Chondrocyte (in vitro differentiated cells): ENCODE measurements at regions not wholly inside any gene's neighbourhood (a gene's known extent, or its start where the extent isn't known, plus 50 kb on each side); places are given as distances from the start of the nearest gene placed in this dataset.
A peak's percentile ranks its signal among the peaks of the same experiment; 100 is the strongest.

Source experiments
- DNase-seq: peaks from one replicate; pipeline ENCODE4 v3.0.0; 2021; ENCODE audit warnings: mixed read lengths, low spot score
- H3K27ac Mint-ChIP-seq: one replicate; pipeline ENCODE4 v1.8.0; 2021; ENCODE audit warnings: mild to moderate bottlenecking, moderate library complexity, mixed read lengths; ENCODE audit not compliant: unreplicated experiment
- H3K27me3 Mint-ChIP-seq: 2 replicates; pipeline ENCODE4 v1.8.0; 2021; ENCODE audit warnings: low read depth, mixed read lengths
- H3K36me3 Mint-ChIP-seq: 2 replicates; pipeline ENCODE4 v1.8.0; 2021; ENCODE audit warnings: low read depth, mixed read lengths
- H3K4me1 Mint-ChIP-seq: 2 replicates; pipeline ENCODE4 v1.8.0; 2021; ENCODE audit warnings: low read depth, mild to moderate bottlenecking, mixed read lengths
- H3K4me3 Mint-ChIP-seq: one replicate; pipeline ENCODE4 v1.8.0; 2021; ENCODE audit warnings: mild to moderate bottlenecking, moderate library complexity, mixed read lengths; ENCODE audit not compliant: unreplicated experiment
- H3K9me3 Mint-ChIP-seq: 2 replicates; pipeline ENCODE4 v1.8.0; 2021; ENCODE audit warnings: low read depth, mixed read lengths
- TF ChIP-seq, protein P1 (sequence below): fragments of 200-600 bp; sonication (generic); IDR thresholded peaks from 2 replicates; pipeline ENCODE4 v1.5.0; 2021; ENCODE audit warnings: antibody characterized with exemption, mild to moderate bottlenecking, moderate library complexity

DNA sequence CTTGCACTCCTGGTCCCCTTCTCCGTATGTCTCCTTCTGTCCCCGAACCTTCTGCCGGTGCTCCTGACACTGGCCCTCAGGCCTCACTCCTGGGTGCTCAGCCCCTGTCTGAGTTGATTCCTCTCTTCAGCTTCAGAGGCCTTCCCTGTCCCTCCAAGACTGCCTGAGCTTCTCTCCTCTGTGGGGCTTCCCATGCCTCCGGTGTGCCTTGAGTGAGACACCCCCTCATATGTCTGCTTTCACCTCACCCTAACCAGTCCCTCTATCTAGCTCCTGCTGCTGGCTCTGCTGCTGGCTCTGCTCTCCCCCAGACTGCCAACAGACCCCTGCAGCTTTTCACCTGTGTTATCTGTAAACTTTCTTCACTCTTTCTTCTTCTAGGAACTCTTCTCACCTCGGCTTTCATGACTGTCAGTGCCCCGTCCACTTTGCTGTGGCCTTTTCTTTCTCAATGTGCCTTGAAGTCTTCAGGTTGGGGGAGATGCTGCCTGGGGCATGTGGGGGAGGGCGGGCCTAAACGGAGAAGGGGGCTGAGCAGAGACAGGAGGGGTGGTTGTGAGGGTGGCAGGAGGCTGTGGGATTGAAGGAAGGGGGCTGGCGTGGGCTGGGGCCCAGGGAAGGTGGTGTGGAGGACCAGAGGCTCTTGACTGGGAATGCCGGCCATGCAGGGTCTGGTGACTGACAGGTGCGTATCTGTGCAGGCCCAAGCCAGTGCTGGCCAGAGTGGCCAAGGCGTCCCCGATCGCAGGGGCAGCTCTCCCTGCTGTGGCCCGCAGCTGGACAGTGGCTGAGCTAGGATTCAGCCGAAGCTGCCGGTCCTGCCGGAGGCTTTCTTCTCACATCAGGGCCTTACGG, 81.3 kb downstream of the METRNL start:
- DNase-seq: peak; percentile 90
- TF ChIP-seq, protein P1, sequence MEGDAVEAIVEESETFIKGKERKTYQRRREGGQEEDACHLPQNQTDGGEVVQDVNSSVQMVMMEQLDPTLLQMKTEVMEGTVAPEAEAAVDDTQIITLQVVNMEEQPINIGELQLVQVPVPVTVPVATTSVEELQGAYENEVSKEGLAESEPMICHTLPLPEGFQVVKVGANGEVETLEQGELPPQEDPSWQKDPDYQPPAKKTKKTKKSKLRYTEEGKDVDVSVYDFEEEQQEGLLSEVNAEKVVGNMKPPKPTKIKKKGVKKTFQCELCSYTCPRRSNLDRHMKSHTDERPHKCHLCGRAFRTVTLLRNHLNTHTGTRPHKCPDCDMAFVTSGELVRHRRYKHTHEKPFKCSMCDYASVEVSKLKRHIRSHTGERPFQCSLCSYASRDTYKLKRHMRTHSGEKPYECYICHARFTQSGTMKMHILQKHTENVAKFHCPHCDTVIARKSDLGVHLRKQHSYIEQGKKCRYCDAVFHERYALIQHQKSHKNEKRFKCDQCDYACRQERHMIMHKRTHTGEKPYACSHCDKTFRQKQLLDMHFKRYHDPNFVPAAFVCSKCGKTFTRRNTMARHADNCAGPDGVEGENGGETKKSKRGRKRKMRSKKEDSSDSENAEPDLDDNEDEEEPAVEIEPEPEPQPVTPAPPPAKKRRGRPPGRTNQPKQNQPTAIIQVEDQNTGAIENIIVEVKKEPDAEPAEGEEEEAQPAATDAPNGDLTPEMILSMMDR: no peak
- no peak overlapping the region for H3K4me3 Mint-ChIP-seq
- peaks cover 13% of the 10 kb centered on the region for H3K4me1 Mint-ChIP-seq
- peaks cover 14% of the 10 kb centered on the region for H3K27me3 Mint-ChIP-seq
- no peaks in the 10 kb centered on the region for H3K36me3 Mint-ChIP-seq
- peaks cover 5% of the 10 kb centered on the region for H3K9me3 Mint-ChIP-seq
- no peak overlapping the region for H3K27ac Mint-ChIP-seq

DNA sequence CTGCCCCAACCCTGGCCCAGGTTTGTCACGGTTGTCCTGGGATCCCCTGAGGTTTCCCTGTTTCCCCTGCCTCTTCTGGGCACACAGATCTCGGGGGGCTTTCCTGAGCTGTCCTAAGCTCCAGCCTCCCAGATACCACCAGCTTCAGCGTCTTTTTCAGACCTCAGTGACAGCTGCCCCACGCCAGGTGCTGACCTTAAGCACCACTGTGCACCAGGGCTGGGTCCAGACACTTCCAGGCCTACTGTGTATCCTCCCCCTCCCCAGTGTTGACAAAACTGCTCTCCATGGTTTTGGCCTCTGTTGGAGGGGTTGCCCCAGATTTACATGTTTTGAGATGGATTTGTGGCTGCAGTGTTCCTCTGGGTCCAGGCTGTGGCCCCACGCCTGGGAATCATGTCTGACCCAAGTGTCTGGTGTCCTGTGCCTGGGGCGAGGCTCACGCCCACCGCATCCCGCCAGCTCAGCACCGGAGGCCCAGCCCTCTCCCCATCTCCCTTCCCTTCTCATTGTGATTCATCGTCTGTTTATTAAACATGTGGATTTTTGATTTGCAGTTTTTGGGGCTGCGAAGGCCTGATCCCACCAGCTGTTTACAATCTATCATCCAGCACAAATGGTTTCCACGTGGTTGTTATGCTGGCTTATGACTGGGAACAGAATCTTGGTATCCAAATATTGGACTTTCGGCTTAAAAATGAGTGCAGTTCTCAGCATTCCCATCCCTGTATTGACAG, 82.1 kb downstream of the METRNL start:
- DNase-seq: peak; percentile 54
- Mint-ChIP-seq H3K9me3 (peaks cover 7% of the 10 kb centered on the region), H3K36me3 (no peaks in the 10 kb centered on the region), H3K4me3 (no peak overlapping the region), H3K27ac (no peak overlapping the region), H3K4me1 (peaks cover 6% of the 10 kb centered on the region), H3K27me3 (peaks cover 14% of the 10 kb centered on the region)
- TF ChIP-seq, protein P1: no peak

DNA sequence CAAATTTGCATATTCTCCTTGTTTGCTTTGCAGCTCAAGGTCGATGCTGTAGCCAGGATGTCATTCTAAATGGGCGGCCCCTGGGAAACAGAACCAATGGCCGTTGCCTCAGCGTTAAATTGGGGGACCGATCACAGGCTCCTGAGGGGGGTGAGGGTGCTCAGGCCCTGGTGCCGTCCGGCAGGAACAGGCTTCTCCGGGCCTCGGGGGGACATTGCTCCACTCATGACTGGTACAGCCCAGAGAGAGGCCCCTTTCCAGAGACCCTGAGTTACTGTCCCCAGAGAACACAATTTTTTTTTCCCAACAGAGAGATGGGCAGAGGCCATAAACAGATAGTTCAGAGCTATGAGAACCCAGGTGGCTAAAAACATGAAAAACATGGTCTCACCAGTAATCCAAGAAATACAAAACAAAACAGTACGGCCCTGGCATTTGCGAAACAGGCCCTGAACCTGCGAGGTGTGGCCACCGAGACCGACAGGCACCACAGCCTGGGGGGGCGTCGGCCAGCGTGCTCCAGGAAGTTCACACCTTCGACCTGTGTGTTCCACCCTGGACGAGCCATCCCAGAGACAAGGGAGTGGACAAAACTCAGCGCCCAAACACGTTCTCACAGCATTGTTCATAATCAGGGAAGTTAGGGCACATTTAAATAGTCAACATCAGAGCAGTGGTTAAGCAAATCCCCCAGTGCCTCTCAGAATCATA, 82.8 kb downstream of the METRNL start:
- no peak overlapping the region for H3K27ac Mint-ChIP-seq
- H3K4me1 Mint-ChIP-seq: peaks cover 4% of the 10 kb centered on the region
- DNase-seq: peak; percentile 54
- H3K4me3 Mint-ChIP-seq: no peak overlapping the region
- TF ChIP-seq, protein P1: no peak
- peaks cover 12% of the 10 kb centered on the region for H3K9me3 Mint-ChIP-seq
- H3K36me3 Mint-ChIP-seq: peaks cover 4% of the 10 kb centered on the region
- peaks cover 14% of the 10 kb centered on the region for H3K27me3 Mint-ChIP-seq

DNA sequence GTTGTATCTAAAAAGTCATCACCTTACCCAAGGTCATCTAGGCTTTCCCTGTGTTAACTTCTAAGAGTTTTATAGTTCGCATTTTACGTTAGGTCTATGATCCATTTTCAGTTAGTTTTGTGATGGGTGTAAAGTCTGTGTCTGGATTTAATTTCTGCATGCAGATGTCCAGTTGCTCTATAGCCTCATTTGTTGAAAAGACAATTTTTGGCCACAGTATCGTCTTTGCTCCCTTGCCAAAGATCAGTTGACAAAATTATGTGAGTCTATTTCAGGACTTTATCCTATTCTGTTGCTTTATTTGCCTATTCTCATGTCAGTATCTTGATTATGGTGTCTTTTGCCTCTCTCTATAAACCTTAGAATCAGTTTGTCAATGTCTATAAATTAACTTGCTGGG, 85.1 kb downstream of the METRNL start:
- Mint-ChIP-seq H3K36me3 (peaks cover 5% of the 10 kb centered on the region), H3K9me3 (peaks cover 17% of the 10 kb centered on the region), H3K27me3 (peaks cover 14% of the 10 kb centered on the region), H3K4me1 (peaks cover 4% of the 10 kb centered on the region), H3K27ac (no peak overlapping the region), H3K4me3 (no peak overlapping the region)
- no peak for DNase-seq
- TF ChIP-seq, protein P1: no peak
